Liver (tissue), 8 donors: ENCODE measurements at regions not wholly inside any gene's neighbourhood (a gene's known extent, or its start where the extent isn't known, plus 50 kb on each side); places are given as distances from the start of the nearest gene placed in this dataset.

Experiments used
- DNase-seq: peaks from one replicate; pipeline ENCODE4 v3.0.0-alpha.2; 2017; ENCODE audit warnings: low spot score
- H3K27ac ChIP-seq, 2 donors: one replicate each; pipeline ENCODE4 v1.7.0; 2013; ENCODE audit warnings: inconsistent platforms in 2 of 2, low read length in 2 of 2, control low read depth in 1 of 2, low read depth in 1 of 2, mild to moderate bottlenecking in 1 of 2
- H3K27me3 ChIP-seq, 4 donors: one replicate each; pipeline versions ENCODE4 v1.6.1 to v1.7.0; 2013; ENCODE audit warnings: low read length in 3 of 4, inconsistent platforms in 1 of 4, mild to moderate bottlenecking in 1 of 4, moderate library complexity in 1 of 4; ENCODE audit not compliant: control insufficient read depth in 4 of 4, insufficient read depth in 4 of 4
- H3K36me3 ChIP-seq, 4 donors: one replicate each; pipeline versions ENCODE4 v1.6.1 to v1.7.0; 2013; ENCODE audit warnings: low read length in 3 of 4, mild to moderate bottlenecking in 3 of 4, low read depth in 1 of 4, moderate library complexity in 1 of 4; ENCODE audit not compliant: control insufficient read depth in 4 of 4, insufficient read depth in 3 of 4
- H3K4me1 ChIP-seq, 4 donors: one replicate each; pipeline versions ENCODE4 v1.6.1 to v1.7.0; 2013; ENCODE audit warnings: low read length in 3 of 4, mild to moderate bottlenecking in 3 of 4, moderate library complexity in 1 of 4; ENCODE audit not compliant: control insufficient read depth in 4 of 4, insufficient read depth in 4 of 4
- H3K4me3 ChIP-seq, 3 donors: one replicate each; pipeline versions ENCODE4 v1.6.1 to v1.7.0; 2013; ENCODE audit warnings: low read length in 3 of 3, control low read depth in 1 of 3, low read depth in 1 of 3, mild to moderate bottlenecking in 1 of 3
- H3K9ac ChIP-seq, 2 donors: one replicate each; pipeline ENCODE4 v1.7.0; 2013; ENCODE audit warnings: low read length in 2 of 2, mild to moderate bottlenecking in 2 of 2, moderate library complexity in 2 of 2, control low read depth in 1 of 2, low read depth in 1 of 2
- H3K9me3 ChIP-seq, 4 donors: one replicate each; pipeline versions ENCODE4 v1.6.1 to v1.7.0; 2013; ENCODE audit warnings: low read length in 3 of 4; ENCODE audit not compliant: control insufficient read depth in 4 of 4
- CTCF ChIP-seq: fragments of 150-350 bp; IDR thresholded peaks from 2 replicates; pipeline ENCODE4 v1.5.1; 2017; ENCODE audit warnings: improper control_type of control experiment, low read depth, low read length; ENCODE audit not compliant: missing input control
- GABPA ChIP-seq, 2 donors: IDR thresholded peaks in 1 of 2; conservative IDR thresholded peaks in 1 of 2; 2 replicates each; pipeline ENCODE4 v1.6.1; 2016; ENCODE audit warnings: antibody characterized with exemption in 2 of 2, mild to moderate bottlenecking in 1 of 2, moderate library complexity in 1 of 2
- HNF4G ChIP-seq: IDR thresholded peaks from 2 replicates; pipeline ENCODE4 v1.6.1; 2016; ENCODE audit warnings: antibody characterized with exemption
- RAD21 ChIP-seq, 2 donors: IDR thresholded peaks; 2 replicates each; pipeline ENCODE4 v1.6.1; 2016; ENCODE audit warnings: antibody characterized with exemption in 2 of 2, mild to moderate bottlenecking in 2 of 2
- REST ChIP-seq: IDR thresholded peaks from 2 replicates; pipeline ENCODE4 v1.6.1; 2016; ENCODE audit warnings: antibody characterized with exemption, mild to moderate bottlenecking
- RXRA ChIP-seq, 2 donors: IDR thresholded peaks; 2 replicates each; pipeline ENCODE4 v1.6.1; 2017 to 2018; ENCODE audit warnings: antibody characterized with exemption in 2 of 2, mild to moderate bottlenecking in 1 of 2
- TAF1 ChIP-seq: conservative IDR thresholded peaks from 2 replicates; pipeline ENCODE4 v1.6.1; 2016; ENCODE audit warnings: antibody characterized with exemption, mild to moderate bottlenecking
- WGBS: extraction: QIAGEN DNeasy Blood & Tissue Kit; methylation state at CpG from one replicate; pipeline ENCODE4 v1.1.7; 2013; 5-methylcytosine and 5-hydroxymethylcytosine counted together
- TF ChIP-seq, protein P1 (sequence below): IDR thresholded peaks from 2 replicates; pipeline ENCODE4 v1.6.1; 2016; ENCODE audit warnings: antibody characterized with exemption
- TF ChIP-seq, protein P2 (sequence below): IDR thresholded peaks from 2 replicates; pipeline ENCODE4 v1.6.1; 2016; ENCODE audit warnings: antibody characterized with exemption
- donor health status: healthy.
- donor health status: healthy.
- donor health status: healthy.
- donor health status: healthy.
- donor health status: healthy.

GRCh38 chr13:21757763-21758162, 86.9 kb downstream of the FGF9 start:
- no peak for DNase-seq
- no peaks in the 10 kb centered on the region for H3K9me3 ChIP-seq
- H3K36me3 ChIP-seq, result no peaks in the 10 kb centered on the region
- no peak for TF ChIP-seq TAF1
- TF ChIP-seq, protein P1, sequence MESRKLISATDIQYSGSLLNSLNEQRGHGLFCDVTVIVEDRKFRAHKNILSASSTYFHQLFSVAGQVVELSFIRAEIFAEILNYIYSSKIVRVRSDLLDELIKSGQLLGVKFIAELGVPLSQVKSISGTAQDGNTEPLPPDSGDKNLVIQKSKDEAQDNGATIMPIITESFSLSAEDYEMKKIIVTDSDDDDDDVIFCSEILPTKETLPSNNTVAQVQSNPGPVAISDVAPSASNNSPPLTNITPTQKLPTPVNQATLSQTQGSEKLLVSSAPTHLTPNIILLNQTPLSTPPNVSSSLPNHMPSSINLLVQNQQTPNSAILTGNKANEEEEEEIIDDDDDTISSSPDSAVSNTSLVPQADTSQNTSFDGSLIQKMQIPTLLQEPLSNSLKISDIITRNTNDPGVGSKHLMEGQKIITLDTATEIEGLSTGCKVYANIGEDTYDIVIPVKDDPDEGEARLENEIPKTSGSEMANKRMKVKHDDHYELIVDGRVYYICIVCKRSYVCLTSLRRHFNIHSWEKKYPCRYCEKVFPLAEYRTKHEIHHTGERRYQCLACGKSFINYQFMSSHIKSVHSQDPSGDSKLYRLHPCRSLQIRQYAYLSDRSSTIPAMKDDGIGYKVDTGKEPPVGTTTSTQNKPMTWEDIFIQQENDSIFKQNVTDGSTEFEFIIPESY, result no peak
- TF ChIP-seq, protein P2, sequence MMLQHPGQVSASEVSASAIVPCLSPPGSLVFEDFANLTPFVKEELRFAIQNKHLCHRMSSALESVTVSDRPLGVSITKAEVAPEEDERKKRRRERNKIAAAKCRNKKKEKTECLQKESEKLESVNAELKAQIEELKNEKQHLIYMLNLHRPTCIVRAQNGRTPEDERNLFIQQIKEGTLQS, result no peak
- H3K4me1 ChIP-seq, result peaks cover 0 to 9% (median 6%) of the 10 kb centered on the region in 4 donors
- H3K27me3 ChIP-seq, result no peaks in the 10 kb centered on the region
- no peak overlapping the region for H3K4me3 ChIP-seq
- H3K9ac ChIP-seq, result no peak overlapping the region
- WGBS, result 73% methylated on average over 2 of the region's 2 CpGs
- H3K27ac ChIP-seq, result no peak overlapping the region

- Histone ChIP-seq H3K4me1 (peaks cover 0 to 2% (median 0%) of the 10 kb centered on the region in 4 donors), H3K9me3 (no peaks in the 10 kb centered on the region), H3K4me3 (no peak overlapping the region), H3K27me3 (no peaks in the 10 kb centered on the region), H3K27ac (no peak overlapping the region), H3K9ac (no peak overlapping the region), H3K36me3 (no peaks in the 10 kb centered on the region)
- no peak for DNase-seq
- WGBS, result 85% methylated on average over 5 of the region's 5 CpGs
- TF ChIP-seq CTCF (no peak), TAF1 (no peak), RXRA (IDR thresholded peaks at IDR 0.05) (no peak)
Observed at GRCh38 chr13:21758441-21758840, 87.6 kb downstream of the FGF9 start.

DNA sequence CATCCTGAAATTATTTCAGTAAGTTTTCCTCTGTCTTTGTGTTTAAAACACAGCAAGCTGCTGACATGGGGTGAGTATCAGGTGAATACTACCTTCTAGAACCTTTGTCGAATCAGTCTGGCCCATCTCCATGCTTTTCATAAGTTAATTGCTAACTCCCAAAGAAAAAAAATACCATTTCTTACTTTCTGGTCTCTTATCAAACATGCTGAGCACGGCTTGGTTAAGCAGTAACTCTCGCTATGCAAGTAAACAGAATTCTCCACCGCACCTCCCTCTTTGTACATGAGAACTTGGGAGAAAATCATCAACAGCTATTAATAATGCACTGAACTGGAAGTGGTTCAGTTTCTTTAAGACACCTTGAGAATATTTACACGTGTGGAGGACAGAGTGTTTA, 88.6 kb downstream of the FGF9 start:
- DNase-seq, result no peak
- Histone ChIP-seq H3K27me3 (no peaks in the 10 kb centered on the region), H3K9ac (no peak overlapping the region), H3K9me3 (no peaks in the 10 kb centered on the region), H3K27ac (no peak overlapping the region), H3K4me3 (no peak overlapping the region), H3K4me1 (no peaks in the 10 kb centered on the region), H3K36me3 (no peaks in the 10 kb centered on the region)
- WGBS, result 59% methylated on average over 5 of the region's 5 CpGs
- TF ChIP-seq HNF4G (no peak), TAF1 (no peak), CTCF (no peak), GABPA (IDR thresholded peaks at IDR 0.05 in 1 of 2, conservative IDR thresholded peaks at IDR 0.05 in 1 of 2) (no peak), RAD21 (IDR thresholded peaks at IDR 0.05) (no peak), REST (no peak)
- TF ChIP-seq, protein P1, result no peak
